IPS DF 6.9 (cell line): ENCODE measurements at regions not wholly inside any gene's neighbourhood (a gene's known extent, or its start where the extent isn't known, plus 50 kb on each side); places are given as distances from the start of the nearest gene placed in this dataset.

Source experiments
- DNase-seq: peaks from one replicate; pipeline ENCODE4 v3.0.0-alpha.2; 2013; ENCODE audit warnings: low read depth, low spot score
- H3K27ac ChIP-seq: one replicate; pipeline ENCODE4 v1.5.1; 2013; ENCODE audit warnings: low read length, control low read depth
- H3K27me3 ChIP-seq: 2 replicates; pipeline ENCODE4 v1.6.1; 2013; ENCODE audit warnings: mild to moderate bottlenecking, low read length; ENCODE audit not compliant: control insufficient read depth, insufficient read depth
- H3K36me3 ChIP-seq: 2 replicates; pipeline ENCODE4 v1.6.1; 2013; ENCODE audit warnings: low read length; ENCODE audit not compliant: control insufficient read depth, insufficient read depth
- H3K4me1 ChIP-seq: 2 replicates; pipeline ENCODE4 v1.6.1; 2013; ENCODE audit warnings: low read length; ENCODE audit not compliant: control insufficient read depth, insufficient read depth
- H3K4me3 ChIP-seq: 2 replicates; pipeline ENCODE4 v1.5.1; 2013; ENCODE audit warnings: mild to moderate bottlenecking, low read length
- H3K9me3 ChIP-seq: 2 replicates; pipeline ENCODE4 v1.6.1; 2013; ENCODE audit warnings: low read length, inconsistent platforms; ENCODE audit not compliant: control insufficient read depth, insufficient read depth
- WGBS: extraction: QIAGEN DNeasy Blood & Tissue Kit; methylation state at CpG from one replicate; pipeline ENCODE4 v1.1.7; 2013; ENCODE audit warnings: mixed read lengths, missing lambda C conversion rate; ENCODE audit not compliant: insufficient read length, insufficient coverage; 5-methylcytosine and 5-hydroxymethylcytosine counted together

GRCh38 chr2:121858847-121859246, 103.4 kb downstream of the TSN start:
- no peak for DNase-seq
- WGBS: no CpG with 5 or more reads among the region's 2 CpGs
- H3K4me1 ChIP-seq: no peaks in the 10 kb centered on the region

GRCh38 chr2:121860033-121860757, 104.7 kb downstream of the TSN start:
- DNase-seq: no peak
- Histone ChIP-seq H3K27ac (no peak overlapping the region), H3K4me1 (no peaks in the 10 kb centered on the region), H3K36me3 (no peaks in the 10 kb centered on the region), H3K4me3 (no peak overlapping the region), H3K9me3 (no peaks in the 10 kb centered on the region), H3K27me3 (no peaks in the 10 kb centered on the region)
- no CpG with 5 or more reads among the region's 6 CpGs for WGBS

More at GRCh38 chr2:121858847-121859246, 103.4 kb downstream of the TSN start:
- H3K27ac ChIP-seq: no peak overlapping the region
- H3K36me3 ChIP-seq: no peaks in the 10 kb centered on the region
- H3K4me3 ChIP-seq: no peak overlapping the region
- no peaks in the 10 kb centered on the region for H3K9me3 ChIP-seq
- H3K27me3 ChIP-seq: no peaks in the 10 kb centered on the region

DNA sequence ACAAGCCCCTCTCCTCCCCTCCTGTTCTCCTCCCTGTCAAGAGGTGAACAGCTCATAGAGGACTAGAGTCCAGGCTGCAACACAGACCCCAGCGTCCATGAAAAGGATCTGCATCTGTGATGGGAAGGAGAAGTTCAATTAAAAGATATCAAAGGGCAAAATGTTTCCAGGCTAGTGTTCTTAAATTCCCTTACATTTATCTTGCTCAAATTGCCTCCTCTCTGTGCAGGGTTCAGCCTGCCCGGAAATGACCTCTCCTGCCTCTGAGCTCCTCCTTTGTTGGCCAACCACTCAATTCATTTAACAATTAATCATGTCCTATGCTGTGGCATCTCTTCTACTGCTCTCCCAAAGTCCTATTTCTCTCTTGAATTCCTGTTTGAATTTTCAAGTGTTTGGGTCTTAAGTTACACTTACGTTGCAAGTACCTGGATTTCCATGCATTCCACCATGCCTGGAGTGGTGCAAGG, 105.3 kb downstream of the TSN start:
- Histone ChIP-seq H3K4me3 (no peak overlapping the region), H3K9me3 (no peaks in the 10 kb centered on the region), H3K4me1 (no peaks in the 10 kb centered on the region), H3K27ac (no peak overlapping the region), H3K27me3 (no peaks in the 10 kb centered on the region), H3K36me3 (no peaks in the 10 kb centered on the region)
- DNase-seq: no peak
- no CpG with 5 or more reads among the region's 3 CpGs for WGBS

GRCh38 chr2:121862286-121862685, 106.8 kb downstream of the TSN start:
- Histone ChIP-seq H3K27ac (no peak overlapping the region), H3K36me3 (no peaks in the 10 kb centered on the region), H3K27me3 (no peaks in the 10 kb centered on the region), H3K4me3 (no peak overlapping the region), H3K9me3 (no peaks in the 10 kb centered on the region), H3K4me1 (no peaks in the 10 kb centered on the region)
- no CpG with 5 or more reads among the region's 4 CpGs for WGBS
- no peak for DNase-seq

- no peak overlapping the region for H3K4me3 ChIP-seq
- no peak for DNase-seq
- WGBS: no CpG with 5 or more reads among the region's 2 CpGs
These were observed 110.5 kb downstream of the TSN start for GRCh38 chr2:121865914-121866313.

GRCh38 chr2:121866789-121867188, 111.3 kb downstream of the TSN start:
- Histone ChIP-seq H3K36me3 (no peaks in the 10 kb centered on the region), H3K4me3 (no peak overlapping the region), H3K27me3 (no peaks in the 10 kb centered on the region), H3K4me1 (0 out of 2 replicates have a peak, but pooled peaks cover 2% of the 10 kb centered on the region), H3K27ac (no peak overlapping the region), H3K9me3 (no peaks in the 10 kb centered on the region)
- no peak for DNase-seq
- WGBS: no CpG with 5 or more reads among the region's 6 CpGs

More at GRCh38 chr2:121865914-121866313, 110.5 kb downstream of the TSN start:
- Histone ChIP-seq H3K27ac (no peak overlapping the region), H3K4me1 (0 out of 2 replicates have a peak, but pooled peaks cover 2% of the 10 kb centered on the region), H3K27me3 (no peaks in the 10 kb centered on the region), H3K9me3 (no peaks in the 10 kb centered on the region), H3K36me3 (no peaks in the 10 kb centered on the region)

DNA sequence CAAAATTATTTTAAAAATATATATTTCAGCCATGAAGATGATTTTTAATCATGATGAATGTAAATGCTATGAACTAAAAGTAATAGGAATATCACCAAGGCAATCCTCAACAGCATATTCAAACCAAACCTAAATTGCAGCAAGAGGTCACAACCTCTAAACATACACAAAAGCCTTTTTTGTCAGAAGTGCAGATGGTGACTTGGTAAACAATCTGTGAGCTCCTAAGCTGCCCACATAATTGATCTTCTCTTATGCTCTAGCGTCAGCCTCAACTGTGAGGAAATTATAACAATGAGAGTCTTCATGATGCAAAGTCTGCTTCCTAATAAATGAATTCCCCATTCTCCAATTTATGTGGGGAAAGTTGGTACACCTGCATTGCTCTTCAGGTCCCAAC, 113.2 kb downstream of the TSN start:
- no peak overlapping the region for H3K27ac ChIP-seq
- no peaks in the 10 kb centered on the region for H3K36me3 ChIP-seq
- no peak overlapping the region for H3K4me3 ChIP-seq
- H3K9me3 ChIP-seq: no peaks in the 10 kb centered on the region
- WGBS: no CpG with 5 or more reads among the region's 1 CpG
- no peaks in the 10 kb centered on the region for H3K27me3 ChIP-seq
- H3K4me1 ChIP-seq: 0 out of 2 replicates have a peak, but pooled peaks cover 2% of the 10 kb centered on the region
- DNase-seq: no peak

DNA sequence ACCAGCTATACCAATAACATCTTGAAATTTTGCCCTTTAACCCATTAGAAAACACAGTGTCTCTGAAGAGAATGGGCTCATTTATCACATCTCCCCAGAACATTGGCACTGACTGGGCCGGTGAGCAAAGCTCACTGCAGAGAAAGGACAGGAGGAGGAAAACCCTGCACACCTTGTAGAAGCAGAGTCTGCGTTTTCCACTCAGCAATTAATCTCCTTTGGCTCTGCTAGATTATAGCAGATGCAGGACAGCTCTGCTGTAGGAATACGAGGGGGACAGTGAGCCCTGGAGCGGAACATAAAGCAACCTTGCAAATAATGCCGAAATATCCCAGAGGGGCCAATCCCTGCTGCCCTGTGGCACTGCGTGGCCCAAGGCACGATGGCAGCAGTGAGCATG, 113.9 kb downstream of the TSN start:
- no peak for DNase-seq

GRCh38 chr2:121869873-121870272, 114.4 kb downstream of the TSN start:
- H3K4me3 ChIP-seq: no peak overlapping the region
- DNase-seq: no peak
- no peak overlapping the region for H3K27ac ChIP-seq
- WGBS: no CpG with 5 or more reads among the region's 5 CpGs
- no peaks in the 10 kb centered on the region for H3K9me3 ChIP-seq
- H3K27me3 ChIP-seq: no peaks in the 10 kb centered on the region
- 0 out of 2 replicates have a peak, but pooled peaks cover 2% of the 10 kb centered on the region for H3K4me1 ChIP-seq
- H3K36me3 ChIP-seq: no peaks in the 10 kb centered on the region

More for the DNA sequence above, 113.9 kb downstream of the TSN start:
- H3K27ac ChIP-seq: no peak overlapping the region
- 0 out of 2 replicates have a peak, but pooled peaks cover 2% of the 10 kb centered on the region for H3K4me1 ChIP-seq
- H3K27me3 ChIP-seq: no peaks in the 10 kb centered on the region
- no peak overlapping the region for H3K4me3 ChIP-seq
- H3K9me3 ChIP-seq: no peaks in the 10 kb centered on the region
- H3K36me3 ChIP-seq: no peaks in the 10 kb centered on the region
- WGBS: no CpG with 5 or more reads among the region's 7 CpGs

DNA sequence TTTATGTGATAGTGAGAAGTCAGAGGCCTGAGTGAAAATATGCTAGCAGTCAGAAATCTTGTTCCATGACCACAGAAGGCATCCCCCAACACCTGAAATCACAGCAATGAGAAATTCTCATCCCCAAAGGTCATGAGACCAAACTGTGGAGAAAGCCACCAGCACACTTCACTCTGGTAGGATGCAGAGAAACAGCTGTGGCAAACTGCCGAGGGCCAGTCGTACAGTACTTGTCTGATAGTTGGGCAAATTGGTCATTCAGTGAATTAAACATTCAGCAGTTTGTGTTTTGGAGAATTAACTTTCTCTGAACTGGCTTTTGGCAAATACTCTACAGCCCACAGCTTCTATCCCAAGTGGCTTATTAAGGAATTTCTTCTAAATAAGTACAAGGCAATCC, 117.2 kb downstream of the TSN start:
- Histone ChIP-seq H3K9me3 (no peaks in the 10 kb centered on the region), H3K36me3 (no peaks in the 10 kb centered on the region), H3K4me1 (0 out of 2 replicates have a peak, but pooled peaks cover 2% of the 10 kb centered on the region), H3K27ac (no peak overlapping the region), H3K4me3 (no peak overlapping the region), H3K27me3 (no peaks in the 10 kb centered on the region)
- DNase-seq: no peak
- WGBS: no CpG with 5 or more reads among the region's 2 CpGs

DNA sequence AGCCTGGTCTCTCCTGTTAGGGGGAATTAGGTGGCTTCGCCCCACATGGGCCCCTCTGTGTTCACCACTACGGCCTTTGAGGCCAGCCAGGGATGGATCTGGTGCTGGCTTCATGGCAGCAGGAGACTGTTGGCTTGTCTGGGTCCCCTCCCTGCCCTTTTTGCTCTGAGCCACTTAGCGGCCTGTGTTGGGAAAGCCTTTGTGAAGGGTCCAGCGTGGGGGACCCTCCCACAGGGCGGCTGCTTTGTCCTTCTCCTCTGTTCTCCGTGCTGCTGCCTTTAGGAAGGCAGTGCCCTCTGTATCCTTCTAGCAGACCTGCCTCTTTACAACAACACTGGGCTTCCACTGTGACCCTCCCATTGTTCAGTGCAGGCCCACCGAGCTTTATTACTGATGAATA, 118.4 kb downstream of the TSN start:
- Histone ChIP-seq H3K4me3 (no peak overlapping the region), H3K9me3 (no peaks in the 10 kb centered on the region), H3K27ac (no peak overlapping the region), H3K36me3 (no peaks in the 10 kb centered on the region), H3K4me1 (0 out of 2 replicates have a peak, but pooled peaks cover 2% of the 10 kb centered on the region), H3K27me3 (no peaks in the 10 kb centered on the region)
- WGBS: no CpG with 5 or more reads among the region's 7 CpGs
- DNase-seq: no peak
